ENCODE measurements at regions not wholly inside any gene's neighbourhood (a gene's known extent, or its start where the extent isn't known, plus 50 kb on each side); places are given as distances from the start of the nearest gene placed in this dataset.

GRCh38 chr2:51976623-51977022, 944.7 kb upstream of the NRXN1 start:
- Histone ChIP-seq H3K36me3 (ENCODE audit: control insufficient read depth, insufficient read depth, low read length) (no peaks in the 10 kb centered on the region), H3K9me3 (ENCODE audit: control insufficient read depth, insufficient read depth, low read length) (no peaks in the 10 kb centered on the region), H3K9ac (ENCODE audit: low read depth, low read length) (no peak overlapping the region)

GRCh38 chr2:51971136-51971535, 939.2 kb upstream of the NRXN1 start:
- Histone ChIP-seq H3K4me1 (ENCODE audit: control insufficient read depth, insufficient read depth, low read length) (no peaks in the 10 kb centered on the region), H3K36me3 (ENCODE audit: control insufficient read depth, insufficient read depth, low read length) (no peaks in the 10 kb centered on the region), H3K9me3 (ENCODE audit: control insufficient read depth, insufficient read depth, low read length) (no peaks in the 10 kb centered on the region), H3K9ac (ENCODE audit: low read depth, low read length) (no peak overlapping the region), H3K4me3 (ENCODE audit: low read depth, low read length) (no peak overlapping the region), H3K27me3 (ENCODE audit: control insufficient read depth, insufficient read depth, low read length) (no peaks in the 10 kb centered on the region)

More at GRCh38 chr2:51976623-51977022, 944.7 kb upstream of the NRXN1 start:
- Histone ChIP-seq H3K4me1 (ENCODE audit: control insufficient read depth, insufficient read depth, low read length) (no peaks in the 10 kb centered on the region), H3K27me3 (ENCODE audit: control insufficient read depth, insufficient read depth, low read length) (no peaks in the 10 kb centered on the region), H3K4me3 (ENCODE audit: low read depth, low read length) (no peak overlapping the region)

- H3K9me3 ChIP-seq (ENCODE audit: control insufficient read depth, insufficient read depth, low read length), result no peaks in the 10 kb centered on the region
- no peak overlapping the region for H3K9ac ChIP-seq (ENCODE audit: low read depth, low read length)
- H3K4me3 ChIP-seq (ENCODE audit: low read depth, low read length), result no peak overlapping the region
- no peaks in the 10 kb centered on the region for H3K27me3 ChIP-seq (ENCODE audit: control insufficient read depth, insufficient read depth, low read length)
- no peaks in the 10 kb centered on the region for H3K4me1 ChIP-seq (ENCODE audit: control insufficient read depth, insufficient read depth, low read length)
- H3K36me3 ChIP-seq (ENCODE audit: control insufficient read depth, insufficient read depth, low read length), result no peaks in the 10 kb centered on the region
Measured at GRCh38 chr2:51969347-51969746, 937.4 kb upstream of the NRXN1 start.

GRCh38 chr2:51960841-51961335, 929.0 kb upstream of the NRXN1 start:
- Histone ChIP-seq H3K9ac (ENCODE audit: low read depth, low read length) (no peak overlapping the region), H3K4me1 (ENCODE audit: control insufficient read depth, insufficient read depth, low read length) (no peaks in the 10 kb centered on the region), H3K9me3 (ENCODE audit: control insufficient read depth, insufficient read depth, low read length) (no peaks in the 10 kb centered on the region), H3K27me3 (ENCODE audit: control insufficient read depth, insufficient read depth, low read length) (no peaks in the 10 kb centered on the region), H3K36me3 (ENCODE audit: control insufficient read depth, insufficient read depth, low read length) (no peaks in the 10 kb centered on the region), H3K4me3 (ENCODE audit: low read depth, low read length) (no peak overlapping the region)

GRCh38 chr2:51960281-51960680, 928.3 kb upstream of the NRXN1 start:
- no peaks in the 10 kb centered on the region for H3K4me1 ChIP-seq (ENCODE audit: control insufficient read depth, insufficient read depth, low read length)
- no peak overlapping the region for H3K9ac ChIP-seq (ENCODE audit: low read depth, low read length)
- H3K27me3 ChIP-seq (ENCODE audit: control insufficient read depth, insufficient read depth, low read length), result no peaks in the 10 kb centered on the region
- H3K9me3 ChIP-seq (ENCODE audit: control insufficient read depth, insufficient read depth, low read length), result no peaks in the 10 kb centered on the region
- no peak overlapping the region for H3K4me3 ChIP-seq (ENCODE audit: low read depth, low read length)
- H3K36me3 ChIP-seq (ENCODE audit: control insufficient read depth, insufficient read depth, low read length), result no peaks in the 10 kb centered on the region

GRCh38 chr2:51959696-51960095, 927.8 kb upstream of the NRXN1 start:
- no peak overlapping the region for H3K9ac ChIP-seq (ENCODE audit: low read depth, low read length)
- no peaks in the 10 kb centered on the region for H3K36me3 ChIP-seq (ENCODE audit: control insufficient read depth, insufficient read depth, low read length)
- H3K4me1 ChIP-seq (ENCODE audit: control insufficient read depth, insufficient read depth, low read length), result no peaks in the 10 kb centered on the region
- H3K4me3 ChIP-seq (ENCODE audit: low read depth, low read length), result no peak overlapping the region
- H3K27me3 ChIP-seq (ENCODE audit: control insufficient read depth, insufficient read depth, low read length), result no peaks in the 10 kb centered on the region
- no peaks in the 10 kb centered on the region for H3K9me3 ChIP-seq (ENCODE audit: control insufficient read depth, insufficient read depth, low read length)

- peaks cover 5% of the 10 kb centered on the region for H3K9me3 ChIP-seq (ENCODE audit: control insufficient read depth, insufficient read depth, low read length)
- H3K36me3 ChIP-seq (ENCODE audit: control insufficient read depth, insufficient read depth, low read length), result no peaks in the 10 kb centered on the region
- H3K4me3 ChIP-seq (ENCODE audit: low read depth, low read length), result no peak overlapping the region
- no peak overlapping the region for H3K9ac ChIP-seq (ENCODE audit: low read depth, low read length)
- no peaks in the 10 kb centered on the region for H3K4me1 ChIP-seq (ENCODE audit: control insufficient read depth, insufficient read depth, low read length)
- H3K27me3 ChIP-seq (ENCODE audit: control insufficient read depth, insufficient read depth, low read length), result no peaks in the 10 kb centered on the region
Measured at GRCh38 chr2:51953931-51954330, 922.0 kb upstream of the NRXN1 start.

GRCh38 chr2:51921076-51921475, 889.1 kb upstream of the NRXN1 start:
- no peaks in the 10 kb centered on the region for H3K27me3 ChIP-seq (ENCODE audit: control insufficient read depth, insufficient read depth, low read length)
- H3K9ac ChIP-seq (ENCODE audit: low read depth, low read length), result no peak overlapping the region
- H3K4me1 ChIP-seq (ENCODE audit: control insufficient read depth, insufficient read depth, low read length), result no peaks in the 10 kb centered on the region
- no peaks in the 10 kb centered on the region for H3K36me3 ChIP-seq (ENCODE audit: control insufficient read depth, insufficient read depth, low read length)
- no peak overlapping the region for H3K4me3 ChIP-seq (ENCODE audit: low read depth, low read length)
- no peaks in the 10 kb centered on the region for H3K9me3 ChIP-seq (ENCODE audit: control insufficient read depth, insufficient read depth, low read length)

- Histone ChIP-seq H3K27me3 (ENCODE audit: control insufficient read depth, insufficient read depth, low read length) (no peaks in the 10 kb centered on the region), H3K4me1 (ENCODE audit: control insufficient read depth, insufficient read depth, low read length) (no peaks in the 10 kb centered on the region), H3K9ac (ENCODE audit: low read depth, low read length) (no peak overlapping the region)
Measured at GRCh38 chr2:51920509-51920908, 888.6 kb upstream of the NRXN1 start.

GRCh38 chr2:51919395-51919794, 887.5 kb upstream of the NRXN1 start:
- Histone ChIP-seq H3K4me1 (ENCODE audit: control insufficient read depth, insufficient read depth, low read length) (no peaks in the 10 kb centered on the region), H3K36me3 (ENCODE audit: control insufficient read depth, insufficient read depth, low read length) (no peaks in the 10 kb centered on the region), H3K9ac (ENCODE audit: low read depth, low read length) (no peak overlapping the region), H3K4me3 (ENCODE audit: low read depth, low read length) (no peak overlapping the region), H3K27me3 (ENCODE audit: control insufficient read depth, insufficient read depth, low read length) (no peaks in the 10 kb centered on the region), H3K9me3 (ENCODE audit: control insufficient read depth, insufficient read depth, low read length) (no peaks in the 10 kb centered on the region)

More at GRCh38 chr2:51920509-51920908, 888.6 kb upstream of the NRXN1 start:
- H3K4me3 ChIP-seq (ENCODE audit: low read depth, low read length), result no peak overlapping the region
- H3K9me3 ChIP-seq (ENCODE audit: control insufficient read depth, insufficient read depth, low read length), result no peaks in the 10 kb centered on the region
- no peaks in the 10 kb centered on the region for H3K36me3 ChIP-seq (ENCODE audit: control insufficient read depth, insufficient read depth, low read length)

GRCh38 chr2:51918113-51918512, 886.2 kb upstream of the NRXN1 start:
- Histone ChIP-seq H3K9ac (ENCODE audit: low read depth, low read length) (no peak overlapping the region), H3K9me3 (ENCODE audit: control insufficient read depth, insufficient read depth, low read length) (no peaks in the 10 kb centered on the region), H3K36me3 (ENCODE audit: control insufficient read depth, insufficient read depth, low read length) (no peaks in the 10 kb centered on the region), H3K4me1 (ENCODE audit: control insufficient read depth, insufficient read depth, low read length) (no peaks in the 10 kb centered on the region), H3K4me3 (ENCODE audit: low read depth, low read length) (no peak overlapping the region), H3K27me3 (ENCODE audit: control insufficient read depth, insufficient read depth, low read length) (no peaks in the 10 kb centered on the region)

- Histone ChIP-seq H3K9ac (ENCODE audit: low read depth, low read length) (no peak overlapping the region), H3K9me3 (ENCODE audit: control insufficient read depth, insufficient read depth, low read length) (no peaks in the 10 kb centered on the region), H3K4me1 (ENCODE audit: control insufficient read depth, insufficient read depth, low read length) (no peaks in the 10 kb centered on the region), H3K27me3 (ENCODE audit: control insufficient read depth, insufficient read depth, low read length) (no peaks in the 10 kb centered on the region), H3K36me3 (ENCODE audit: control insufficient read depth, insufficient read depth, low read length) (no peaks in the 10 kb centered on the region), H3K4me3 (ENCODE audit: low read depth, low read length) (no peak overlapping the region)
Measured at GRCh38 chr2:51903728-51904127, 871.8 kb upstream of the NRXN1 start.
